ENCODE measurements at regions not wholly inside any gene's neighbourhood (a gene's known extent, or its start where the extent isn't known, plus 50 kb on each side); places are given as distances from the start of the nearest gene placed in this dataset.

DNA sequence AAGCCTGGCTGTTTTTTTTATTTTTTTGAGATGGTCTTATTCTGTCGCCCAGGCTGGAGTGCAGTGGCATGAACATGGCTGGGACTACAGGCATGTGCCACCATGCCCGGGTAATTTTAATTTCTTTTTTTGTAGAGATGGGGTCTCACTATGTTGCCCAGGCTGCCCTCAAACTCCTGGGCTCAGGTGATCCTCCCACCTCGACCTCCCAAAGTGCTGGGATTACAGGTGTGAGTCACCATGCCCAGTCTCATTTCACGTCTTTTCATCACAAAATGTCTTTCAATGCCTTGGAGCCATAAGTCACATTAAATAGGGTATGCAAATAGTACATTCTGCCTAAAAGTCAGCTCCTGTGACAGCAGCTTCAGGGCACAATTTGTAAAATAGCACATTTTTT lies 52.8 kb downstream of the SOX2 start:
- FAIRE-seq: no peak
- no peak for DNase-seq (ENCODE audit: low spot score)

DNA sequence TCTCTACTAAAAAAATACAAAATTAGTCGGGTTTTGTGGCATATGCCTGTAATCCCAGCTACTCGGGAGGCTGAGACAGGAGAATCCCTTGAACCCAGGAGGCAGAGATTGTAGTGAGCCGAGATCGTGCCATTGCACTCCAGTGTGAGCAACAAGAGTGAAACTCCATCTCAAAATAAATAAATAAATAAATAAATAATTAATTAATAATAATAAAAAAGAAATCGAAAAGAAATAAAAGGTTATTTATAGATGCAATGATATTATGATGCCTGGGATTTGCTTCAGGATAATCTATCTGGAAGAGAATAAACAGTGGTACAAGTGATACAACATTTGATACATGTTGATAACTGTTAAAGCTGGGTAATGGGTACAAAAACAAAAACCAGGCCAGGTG lies 58.6 kb downstream of the SOX2 start:
- DNase-seq (ENCODE audit: low spot score) (no peak), FAIRE-seq (no peak)

DNA sequence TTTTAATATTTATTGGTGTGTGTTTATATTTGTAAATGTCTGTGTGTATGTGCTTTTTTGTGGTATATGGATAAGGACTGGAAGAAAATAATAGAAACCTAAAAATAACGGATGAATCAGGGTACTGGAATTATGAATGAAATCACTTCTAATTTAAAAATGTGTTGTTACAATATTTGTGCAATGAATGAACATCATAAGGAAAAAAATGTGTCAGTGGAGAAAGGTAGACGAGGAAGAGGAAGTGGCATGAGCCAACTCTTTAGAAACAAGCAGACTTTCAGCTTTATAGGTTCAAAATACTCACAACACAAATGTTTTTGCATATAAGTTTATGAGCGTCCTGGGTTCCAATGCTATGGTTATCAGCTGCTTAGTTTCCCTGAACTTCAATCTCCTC lies 59.4 kb downstream of the SOX2 start:
- DNase-seq (ENCODE audit: low spot score) (no peak), FAIRE-seq (no peak)

DNA sequence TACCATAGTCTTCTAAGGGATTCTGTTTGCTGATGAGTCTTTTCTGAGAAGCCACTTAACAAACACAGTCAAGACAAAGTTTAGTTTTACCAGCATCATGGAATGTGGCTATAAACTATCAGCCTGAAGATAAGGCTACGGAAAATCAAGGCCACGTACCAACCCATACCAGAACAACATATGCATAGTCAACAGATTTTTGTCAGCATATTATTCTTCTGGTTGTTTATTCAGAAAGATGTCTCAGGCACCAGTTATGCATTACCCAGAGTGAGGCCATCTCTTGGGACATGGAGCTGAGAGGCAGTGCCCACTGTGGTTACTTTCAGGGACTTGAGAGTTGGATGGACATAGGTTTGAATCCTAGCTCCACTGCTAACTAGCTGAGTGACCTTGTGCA lies 60.4 kb downstream of the SOX2 start:
- DNase-seq (ENCODE audit: low spot score): no peak
- no peak for FAIRE-seq

DNA sequence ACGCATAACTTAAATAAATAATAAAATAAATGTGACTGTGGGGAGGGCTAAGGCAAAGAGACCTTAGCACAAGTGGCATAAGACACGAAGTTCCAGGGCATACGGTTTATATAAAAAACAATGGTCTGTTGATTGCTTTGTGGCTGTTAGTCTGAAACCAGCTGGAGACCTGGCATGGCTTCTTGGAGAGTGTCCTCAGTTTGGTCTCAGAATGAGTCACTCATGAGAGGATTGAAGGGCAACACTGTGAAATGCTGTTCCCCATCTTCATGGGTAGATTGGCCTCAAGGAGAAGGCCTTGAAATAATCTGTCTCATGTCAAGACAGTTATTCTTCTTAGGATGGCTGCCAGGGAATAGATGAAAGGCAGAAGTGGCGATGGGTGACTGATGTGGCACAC lies 62.2 kb downstream of the SOX2 start:
- FAIRE-seq: no peak
- DNase-seq (ENCODE audit: low spot score): no peak

DNA sequence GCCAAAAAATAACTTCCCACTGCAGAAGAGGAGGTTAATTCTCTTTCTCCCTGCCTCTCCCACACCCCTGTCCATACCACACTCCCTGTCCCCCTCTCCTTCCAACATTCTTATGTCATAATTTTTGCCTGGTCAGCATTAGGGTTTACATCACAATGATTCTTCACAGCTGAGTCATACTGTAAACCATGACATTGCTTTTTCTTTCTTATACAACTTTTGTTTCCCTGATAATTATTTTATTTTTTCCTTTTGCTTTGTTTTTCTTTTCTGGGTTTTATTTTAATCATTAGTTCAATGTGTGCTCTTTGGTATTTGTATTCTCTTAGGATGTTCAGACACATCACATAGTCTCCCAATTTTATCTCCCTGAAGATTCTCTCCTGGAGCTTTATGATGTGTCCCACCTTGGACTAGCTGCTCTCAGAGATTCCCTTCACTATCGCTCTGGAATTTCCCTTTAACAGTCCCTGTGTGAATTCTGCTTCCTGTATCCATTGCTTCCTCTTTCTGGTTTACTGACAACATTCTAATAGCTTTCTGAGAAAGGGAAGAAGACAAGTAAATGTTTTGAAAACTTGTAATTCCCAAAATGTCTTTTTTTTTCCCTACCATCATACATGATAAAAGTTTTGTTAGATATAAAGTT lies 70.7 kb downstream of the SOX2 start:
- DNase-seq (ENCODE audit: low spot score) (peak; percentile 79), FAIRE-seq (peak; percentile 84)

DNA sequence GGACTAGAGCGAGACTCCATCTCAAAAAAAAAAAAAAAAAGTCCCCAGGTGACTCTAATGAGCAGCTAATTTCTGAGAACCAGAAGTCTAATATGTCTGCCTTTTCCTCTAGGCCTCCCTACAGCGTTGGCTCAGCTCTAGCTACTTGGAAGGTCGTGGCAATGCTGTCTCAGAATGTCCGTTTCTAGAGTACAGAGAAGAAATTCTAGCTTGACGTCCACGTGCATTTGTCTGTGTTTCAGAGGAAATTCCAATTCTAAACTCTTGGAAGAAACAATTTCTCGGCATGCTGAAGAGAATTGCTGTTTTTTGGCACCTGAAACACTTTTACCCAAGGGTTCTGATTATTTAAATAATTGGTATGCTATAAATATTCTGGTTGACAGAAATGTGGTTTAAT lies 78.8 kb downstream of the SOX2 start:
- no peak for DNase-seq (ENCODE audit: low spot score)
- FAIRE-seq: no peak

DNA sequence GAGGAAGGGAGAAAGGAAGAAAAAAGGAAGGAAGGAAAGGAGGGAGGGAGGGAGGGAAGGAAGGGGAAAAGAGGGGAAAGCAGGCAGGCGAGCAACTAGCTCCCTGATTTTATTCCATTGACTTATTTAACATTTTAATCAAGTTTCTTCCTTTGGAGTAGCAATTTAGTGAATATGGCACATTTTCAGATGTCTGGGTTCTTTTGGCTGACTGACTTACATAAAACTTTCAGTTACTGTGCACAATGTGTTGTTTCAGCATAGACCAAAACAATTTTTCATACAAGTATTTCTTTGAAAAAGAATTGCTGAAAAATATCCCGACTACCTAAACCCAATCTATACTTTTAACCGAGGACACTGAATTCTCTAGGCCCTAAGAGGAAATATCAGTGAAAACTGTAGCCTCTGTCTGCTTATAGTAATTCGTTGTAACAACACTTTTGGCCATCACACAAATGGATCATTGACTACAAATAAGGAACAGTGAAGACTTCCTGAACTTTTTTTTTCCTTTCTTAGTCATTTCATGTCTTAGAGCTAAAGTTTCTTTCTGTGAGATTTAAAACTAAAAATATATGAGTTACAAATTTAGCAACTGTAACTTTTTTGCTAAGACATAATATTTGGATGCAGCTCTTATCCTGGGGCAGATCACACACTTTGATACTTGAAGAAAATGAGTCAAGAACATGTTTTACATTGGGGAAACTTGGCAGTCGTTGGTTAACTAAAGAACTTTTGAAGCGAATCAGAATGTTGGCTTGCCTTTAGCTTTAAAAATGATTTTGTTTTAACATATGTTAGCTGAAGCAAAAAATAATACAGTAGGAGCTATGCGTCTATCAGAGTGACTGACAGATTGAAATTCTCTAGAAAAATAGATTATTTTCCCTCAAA lies 79.6 kb downstream of the SOX2 start:
- DNase-seq (ENCODE audit: low spot score) (no peak), FAIRE-seq (no peak)

DNA sequence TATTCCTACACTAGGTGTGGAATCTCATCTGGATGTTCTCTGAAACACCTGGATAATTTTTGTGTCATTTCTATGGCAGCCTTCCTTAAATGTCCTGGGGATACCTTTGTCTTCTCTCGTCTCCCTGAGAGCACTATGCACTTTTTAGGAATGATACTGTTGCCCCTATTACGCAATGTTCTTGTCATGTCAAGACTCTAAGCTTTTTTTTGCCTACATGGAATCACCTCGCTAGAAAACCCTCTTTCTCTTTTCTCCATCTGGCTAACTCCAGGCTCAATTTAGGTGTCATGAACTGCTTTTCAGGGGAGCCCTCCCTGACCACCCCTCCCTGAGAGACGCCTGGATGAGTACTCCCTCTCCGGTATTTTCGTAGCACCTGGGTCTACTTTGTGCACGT lies 81.3 kb downstream of the SOX2 start:
- FAIRE-seq (no peak), DNase-seq (ENCODE audit: low spot score) (no peak)

DNA sequence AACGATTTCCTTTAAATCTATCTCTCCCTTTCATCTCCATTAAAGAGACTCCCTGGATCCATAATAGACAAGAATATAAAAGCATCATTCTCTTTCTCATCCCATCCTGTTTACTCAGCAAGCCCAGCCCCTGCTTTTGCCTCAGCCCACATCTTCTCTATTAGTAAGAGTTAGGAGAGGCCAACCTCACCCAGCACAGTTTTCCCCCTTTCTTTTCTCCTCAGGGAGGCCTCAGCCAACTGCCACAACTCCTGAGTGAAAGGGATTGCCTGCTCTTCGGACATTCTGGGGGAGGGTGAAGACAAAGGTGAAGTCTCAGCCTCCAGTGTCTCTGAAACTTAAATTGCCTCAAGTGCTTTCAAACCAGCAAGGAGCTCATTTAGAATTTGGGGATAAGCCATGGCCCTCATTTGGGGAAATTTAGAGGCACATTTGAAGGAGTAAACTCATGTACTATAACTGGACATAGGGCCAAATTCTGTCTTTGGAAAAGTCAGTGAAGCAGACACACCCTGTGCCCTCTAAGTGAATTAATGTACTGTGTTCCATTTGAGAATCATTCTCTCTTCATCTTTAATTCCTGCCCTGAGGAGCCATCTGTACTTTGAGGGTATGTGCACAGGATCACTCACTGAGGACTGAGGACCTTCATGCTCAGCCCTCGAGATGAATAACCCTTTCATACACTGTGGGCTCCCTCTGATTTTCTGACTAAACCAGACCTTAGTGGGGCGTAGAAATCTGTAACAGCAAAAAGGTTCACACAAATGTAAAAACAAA lies 82.5 kb downstream of the SOX2 start:
- FAIRE-seq (no peak), DNase-seq (ENCODE audit: low spot score) (no peak)

DNA sequence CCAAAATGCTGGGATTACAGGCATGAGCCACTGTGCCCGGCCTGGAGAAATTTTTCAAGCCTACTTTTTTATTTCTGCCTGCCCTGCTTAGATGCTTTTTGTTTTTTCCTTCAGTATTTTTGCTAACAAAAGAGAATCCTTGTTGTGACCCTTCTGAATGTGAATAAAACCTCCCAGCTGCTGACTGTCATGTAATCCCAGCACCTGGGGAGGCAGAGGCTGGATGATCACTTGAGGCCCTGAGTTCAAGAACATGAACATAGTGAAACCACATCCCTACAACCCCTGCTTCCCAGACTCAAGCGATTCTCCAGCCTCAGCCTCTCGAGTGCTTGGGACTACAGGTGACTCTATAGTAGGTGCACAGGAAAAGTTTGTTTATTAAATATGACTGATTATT lies 84.9 kb downstream of the SOX2 start:
- FAIRE-seq: no peak
- no peak for DNase-seq (ENCODE audit: low spot score)

DNA sequence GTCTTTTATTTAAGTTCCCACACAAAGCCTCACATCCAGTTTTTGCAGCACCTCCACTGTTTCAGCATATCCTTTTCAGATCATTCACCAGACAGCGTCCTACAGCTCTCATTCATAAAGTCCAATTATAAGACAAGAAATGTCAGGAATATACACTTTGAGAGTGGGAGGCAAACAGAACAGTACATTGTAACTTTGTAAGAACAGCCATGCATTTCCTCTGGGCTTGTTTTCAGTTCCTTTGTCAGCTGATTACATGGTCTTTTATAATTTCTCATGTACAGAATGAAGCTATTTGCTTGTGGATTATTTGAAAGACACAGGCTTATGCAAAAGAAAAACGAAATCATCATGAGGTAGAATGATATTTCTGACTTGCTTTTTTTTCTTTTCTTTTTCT lies 85.7 kb downstream of the SOX2 start:
- no peak for DNase-seq (ENCODE audit: low spot score)
- no peak for FAIRE-seq

DNA sequence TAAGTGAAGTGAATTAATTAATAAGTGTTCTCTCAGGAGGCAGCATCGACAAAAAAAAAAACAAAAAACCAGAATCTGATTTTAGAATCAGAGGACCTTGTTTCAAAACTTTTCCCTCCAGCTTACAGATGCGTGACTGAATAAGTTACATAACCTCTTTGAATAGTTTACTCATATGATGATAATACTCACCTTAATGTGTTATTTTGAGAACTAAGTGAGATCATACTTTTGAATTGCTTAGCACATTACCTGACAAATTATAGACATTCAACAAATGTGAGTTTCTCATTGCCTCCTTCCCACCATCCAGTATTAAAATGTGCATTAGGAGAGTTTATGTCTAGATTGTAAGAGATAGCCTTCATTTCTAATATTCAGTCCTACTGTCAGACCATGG lies 94.0 kb downstream of the SOX2 start:
- FAIRE-seq (no peak), DNase-seq (ENCODE audit: low spot score) (no peak)

DNA sequence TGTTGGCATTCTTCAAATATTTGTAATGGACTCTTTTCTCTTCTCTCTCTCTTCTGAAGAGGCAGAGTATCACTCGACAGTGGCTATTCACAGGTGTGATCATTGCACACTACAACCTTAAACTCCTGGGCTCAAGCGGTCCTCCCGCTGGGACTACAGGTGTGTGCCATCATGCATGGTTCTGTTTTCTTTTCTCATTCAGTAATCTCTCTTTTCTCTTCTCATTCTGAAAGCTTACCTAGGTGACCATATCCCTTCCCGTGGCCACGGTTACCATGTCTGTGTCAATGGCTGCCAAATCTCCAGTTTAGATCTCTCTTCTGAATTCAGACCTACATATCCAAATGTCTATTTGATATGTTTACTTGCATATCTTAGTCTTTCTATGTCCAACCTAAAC lies 96.3 kb downstream of the SOX2 start:
- no peak for FAIRE-seq
- no peak for DNase-seq (ENCODE audit: low spot score)

DNA sequence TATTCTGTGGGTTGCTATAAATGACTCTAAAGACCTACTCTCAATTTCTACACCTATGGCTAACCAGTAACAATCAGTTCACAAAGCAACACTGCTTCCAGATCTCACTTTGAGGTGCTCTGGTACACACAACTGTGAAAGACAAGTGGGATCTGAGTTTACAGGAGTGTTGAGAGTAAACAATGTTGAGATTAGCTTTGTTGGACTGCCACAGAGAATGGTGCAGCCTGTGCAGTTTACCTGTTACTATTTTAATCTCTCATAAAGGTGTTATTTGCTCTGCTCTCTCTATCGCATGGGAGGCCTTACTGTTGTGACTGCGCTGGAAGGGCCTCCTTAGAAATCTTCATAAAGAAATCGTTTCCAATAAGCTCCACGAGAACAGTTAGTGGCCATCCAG lies 112.0 kb downstream of the SOX2 start:
- no peak for DNase-seq (ENCODE audit: low spot score)
- FAIRE-seq: no peak

DNA sequence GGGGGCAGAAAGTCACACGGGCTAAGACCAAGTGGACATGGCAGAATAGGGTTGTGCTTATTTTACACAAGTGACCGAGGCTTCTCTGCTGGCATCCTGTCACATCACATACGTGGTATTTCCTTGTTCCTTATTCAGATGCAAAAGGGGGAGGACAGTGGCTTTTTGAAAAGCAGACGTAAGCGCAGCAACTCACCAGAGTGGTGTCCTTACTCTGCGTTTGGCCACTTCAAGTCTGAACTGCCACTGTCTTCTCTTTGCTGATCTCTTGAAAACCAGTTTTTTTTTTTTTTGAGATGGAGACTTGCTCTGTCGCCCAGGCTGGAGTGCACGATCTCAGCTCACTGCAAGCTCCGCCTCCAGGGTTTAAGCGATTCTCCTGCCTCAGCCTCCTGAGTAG lies 113.2 kb downstream of the SOX2 start:
- no peak for DNase-seq (ENCODE audit: low spot score)
- FAIRE-seq: no peak

DNA sequence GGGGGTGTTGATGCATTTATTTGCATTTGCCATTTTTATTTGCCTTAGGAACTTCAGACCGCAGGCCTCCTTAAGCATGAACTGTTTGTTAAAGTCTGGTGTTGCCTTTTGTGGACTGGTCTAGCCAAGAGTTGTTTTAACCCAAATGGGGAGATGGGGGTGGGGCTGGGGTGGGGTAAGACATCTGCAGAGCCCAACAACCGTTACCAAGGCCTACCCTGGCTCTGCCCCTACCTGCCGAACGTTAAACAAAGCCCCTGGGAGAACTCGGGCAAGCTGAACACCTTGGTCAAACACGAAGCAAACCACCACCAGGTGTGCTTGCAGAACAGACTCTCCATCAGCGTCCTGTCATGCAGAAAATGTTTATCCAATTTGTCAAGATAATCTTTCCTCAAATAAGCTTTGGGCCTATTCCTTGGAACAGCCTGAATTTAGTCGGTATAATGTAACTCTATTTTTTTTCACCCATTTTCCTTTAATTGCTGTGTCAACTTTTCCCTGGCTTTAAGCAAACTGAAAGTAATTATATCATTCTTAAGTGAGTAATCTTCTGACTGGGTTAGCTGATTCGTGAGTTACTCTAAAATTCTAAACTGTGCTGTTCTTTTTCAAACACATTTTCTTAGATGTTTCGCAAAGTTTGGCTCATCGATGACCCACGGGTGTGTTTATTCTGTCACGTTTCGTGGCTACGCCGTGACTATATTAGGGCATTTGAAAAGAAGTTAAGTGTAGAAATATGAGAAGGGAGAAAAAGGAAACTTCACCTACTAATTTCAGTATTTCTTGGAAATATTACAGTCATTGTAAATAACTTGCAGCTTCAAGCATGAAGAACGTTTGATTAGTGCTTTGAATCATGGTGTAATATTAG lies 127.6 kb downstream of the SOX2 start:
- no peak for DNase-seq (ENCODE audit: low spot score)
- FAIRE-seq: no peak

DNA sequence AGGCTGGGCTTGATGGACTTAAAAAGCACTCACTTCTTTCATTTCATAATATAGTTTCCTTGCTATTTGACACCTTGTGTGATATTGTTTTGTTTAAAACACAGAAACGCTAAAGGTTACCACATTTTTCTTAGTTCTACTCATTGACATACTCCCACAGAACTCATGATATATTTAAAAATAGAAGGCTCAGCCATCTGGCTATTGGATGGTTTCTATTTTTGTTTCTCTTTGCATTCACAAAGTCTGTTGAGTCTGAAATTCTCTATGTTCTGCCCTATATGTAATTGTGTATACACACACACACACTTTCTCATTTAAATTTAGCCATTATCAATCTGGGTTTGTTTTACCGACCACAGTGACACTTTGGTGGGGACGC lies 128.2 kb downstream of the SOX2 start:
- DNase-seq (ENCODE audit: low spot score) (no peak), FAIRE-seq (no peak)

DNA sequence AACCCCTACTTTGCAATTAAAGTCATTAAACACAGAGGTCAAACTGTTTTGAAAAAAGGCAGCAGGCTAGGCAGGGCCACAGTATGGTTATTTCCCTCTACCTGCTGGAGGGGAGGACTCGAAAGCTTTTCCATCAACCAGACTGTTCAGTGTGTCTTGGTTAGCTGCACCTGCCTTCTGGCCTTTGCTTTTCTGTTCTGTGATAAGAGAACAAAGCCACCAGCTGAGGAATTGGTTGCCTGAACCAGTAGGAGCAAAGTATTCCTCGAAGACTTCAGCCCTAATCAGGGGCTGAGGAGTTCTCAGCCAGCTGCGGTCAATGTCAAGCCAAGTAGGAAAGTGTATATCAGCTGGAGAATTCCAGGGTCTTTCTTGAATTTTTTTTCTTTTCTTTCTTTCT lies 132.5 kb downstream of the SOX2 start:
- no peak for FAIRE-seq

DNA sequence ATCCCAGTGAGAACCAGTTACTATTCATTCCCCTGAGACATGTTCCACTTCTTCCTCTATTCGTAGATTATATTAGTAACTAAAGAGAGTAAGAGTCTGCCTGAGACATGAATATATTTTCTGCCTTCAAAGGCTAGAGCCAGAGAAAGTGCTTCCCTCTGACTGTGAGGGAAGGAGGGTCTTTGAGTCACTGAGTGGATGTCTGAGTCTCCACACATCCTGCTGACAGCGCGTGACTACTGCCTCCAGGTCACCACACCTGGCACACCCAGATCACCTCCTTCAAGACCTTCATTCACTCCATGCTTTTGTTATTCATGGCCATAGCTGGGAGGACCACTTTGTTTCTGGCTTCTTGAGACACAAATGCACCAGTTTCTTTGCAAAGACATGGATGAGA lies 135.6 kb downstream of the SOX2 start:
- FAIRE-seq: no peak
- DNase-seq (ENCODE audit: low spot score): no peak

More for the DNA sequence above, 132.5 kb downstream of the SOX2 start:
- no peak for DNase-seq (ENCODE audit: low spot score)

DNA sequence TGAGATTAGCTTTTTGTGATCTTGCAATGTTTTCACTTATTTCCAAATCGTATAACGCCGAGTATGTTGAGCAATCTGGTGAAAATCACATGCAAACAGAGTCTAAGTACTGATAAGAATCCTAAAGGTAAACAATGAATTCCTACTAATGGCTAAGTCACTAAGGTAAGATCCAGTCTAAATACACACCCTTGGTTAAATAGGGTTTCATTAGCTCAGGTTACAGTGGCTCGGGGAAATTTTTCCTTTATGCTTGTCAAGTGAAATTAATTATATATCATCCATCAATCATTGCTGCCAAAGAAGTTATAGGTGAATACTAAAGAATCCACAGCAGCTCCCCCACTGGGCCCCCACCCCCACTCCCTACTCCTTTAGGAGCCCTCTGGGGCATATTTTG lies 139.3 kb downstream of the SOX2 start:
- no peak for FAIRE-seq
- DNase-seq (ENCODE audit: low spot score): no peak
